NCI-H1436 (cell line): ENCODE measurements at regions not wholly inside any gene's neighbourhood (a gene's known extent, or its start where the extent isn't known, plus 50 kb on each side); places are given as distances from the start of the nearest gene placed in this dataset.
A peak's percentile ranks its signal among the peaks of the same experiment; 100 is the strongest.
"Not testable (repeated sequence)": the region's sequence is repeated elsewhere in the genome, so short reads cannot be mapped to it uniquely, and the experiment has no call there.

ENCODE experiments used
- DNase-seq: peaks from one replicate; lab custom pipeline; 2025; lab: John Stamatoyannopoulos, UW

DNA sequence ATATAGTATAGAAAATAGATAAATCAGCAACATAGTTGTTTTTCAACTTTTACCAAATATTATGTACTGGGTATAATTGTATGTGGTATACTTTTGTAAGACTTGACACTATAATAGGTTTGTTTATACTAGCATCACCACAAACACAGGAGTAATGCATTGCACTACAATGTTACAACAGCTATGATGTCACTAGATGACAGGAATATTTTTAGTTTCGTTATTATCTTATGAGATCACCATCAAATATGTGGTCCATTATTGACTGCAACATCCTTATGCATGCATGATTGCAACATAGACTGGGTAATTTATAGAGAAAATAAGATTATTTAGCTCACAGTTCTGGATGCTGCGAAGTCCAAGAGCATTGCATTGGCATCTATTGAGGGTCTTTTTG, 678.4 kb upstream of the ZNF804A start:
- DNase-seq = no peak

- DNase-seq = no peak
Observed at GRCh38 chr2:183925281-183925680, 673.0 kb upstream of the ZNF804A start.

GRCh38 chr2:183926433-183926832, 671.9 kb upstream of the ZNF804A start:
- no peak for DNase-seq

GRCh38 chr2:183927406-183928325, 670.7 kb upstream of the ZNF804A start:
- DNase-seq = no peak

DNA sequence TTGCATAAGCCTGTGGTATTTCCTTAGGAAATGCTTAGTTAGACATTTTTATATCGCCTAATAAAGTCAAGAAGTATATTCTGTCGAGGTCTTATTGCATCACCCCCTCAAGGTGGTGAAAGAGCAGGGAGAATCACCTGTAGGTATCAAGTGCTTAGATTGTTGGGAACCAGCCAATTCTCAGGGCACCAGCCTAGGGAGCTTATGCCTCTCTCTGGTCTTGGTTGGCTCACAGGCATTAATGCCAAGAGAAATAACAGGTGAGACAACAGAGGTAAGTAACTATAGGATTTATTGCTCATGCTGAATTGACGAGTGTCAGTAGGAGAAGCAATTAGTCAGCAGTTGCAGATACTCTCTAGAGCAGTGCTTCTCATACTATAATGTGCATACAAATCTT, 663.3 kb upstream of the ZNF804A start:
- DNase-seq = no peak

- no peak for DNase-seq
Observed at GRCh38 chr2:183937220-183937619, 661.1 kb upstream of the ZNF804A start.

GRCh38 chr2:183946193-183946592, 652.1 kb upstream of the ZNF804A start:
- DNase-seq = no peak

DNA sequence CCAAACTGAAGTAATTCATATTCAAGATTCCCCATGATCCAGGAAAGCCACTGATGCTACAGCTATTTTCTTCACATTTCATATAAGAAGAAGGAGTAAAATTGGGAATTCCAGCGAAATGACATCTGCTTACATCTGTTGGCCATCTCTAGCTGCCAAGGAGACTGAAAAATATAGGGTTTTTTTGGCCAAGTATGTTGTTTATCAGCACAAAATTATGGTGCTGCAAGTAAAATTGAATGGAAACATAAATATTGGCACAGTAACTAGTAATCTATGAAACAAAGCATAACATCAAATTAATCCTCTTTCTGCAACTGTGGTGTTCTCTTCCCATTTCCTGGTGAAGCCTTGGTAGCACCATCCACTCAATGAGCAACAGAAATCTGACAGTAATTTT, 649.5 kb upstream of the ZNF804A start:
- no peak for DNase-seq

DNA sequence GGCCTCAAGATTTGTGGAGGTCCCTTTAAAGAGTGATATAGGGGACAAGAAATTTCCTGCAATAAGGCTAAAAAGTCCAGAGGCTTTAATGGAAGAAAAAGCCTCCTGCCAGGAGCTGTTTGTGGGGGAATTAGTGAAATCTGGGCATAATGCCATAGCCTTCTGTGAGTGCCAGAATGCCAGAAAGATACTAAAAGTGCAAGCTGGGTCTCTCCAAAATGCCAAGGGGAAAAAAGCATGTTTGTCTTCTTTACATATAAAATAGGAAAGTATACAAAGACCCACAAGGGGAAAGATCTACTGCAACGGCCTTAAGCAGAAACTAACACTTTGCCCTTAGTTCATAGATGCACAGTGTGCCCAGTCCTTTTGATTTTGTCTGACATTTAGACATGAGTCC, 647.7 kb upstream of the ZNF804A start:
- no peak for DNase-seq

GRCh38 chr2:183951630-183952029, 646.7 kb upstream of the ZNF804A start:
- no peak for DNase-seq

GRCh38 chr2:183952741-183953140, 645.6 kb upstream of the ZNF804A start:
- DNase-seq = no peak

DNA sequence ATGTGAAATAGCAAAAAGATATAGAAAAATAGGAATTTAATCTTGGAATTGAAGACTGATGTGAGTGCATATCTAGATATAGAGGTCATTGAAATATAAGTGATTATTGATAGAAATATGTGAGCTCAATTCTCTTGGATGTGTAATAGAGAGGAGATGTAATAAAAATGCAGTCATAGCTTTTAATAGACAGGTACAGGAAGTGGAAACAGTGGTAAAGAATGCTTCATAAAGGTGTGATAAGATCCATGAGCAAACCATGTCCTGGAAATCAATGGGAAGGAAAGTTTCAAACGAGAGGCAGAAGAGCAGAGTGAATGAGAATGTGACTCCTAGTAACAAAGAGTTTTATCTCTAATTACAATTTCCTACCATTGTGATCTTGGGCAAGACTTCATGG, 634.7 kb upstream of the ZNF804A start:
- no peak for DNase-seq

GRCh38 chr2:183964565-183964964, 633.8 kb upstream of the ZNF804A start:
- DNase-seq = no peak

GRCh38 chr2:183967756-183968155, 630.6 kb upstream of the ZNF804A start:
- no peak for DNase-seq

DNA sequence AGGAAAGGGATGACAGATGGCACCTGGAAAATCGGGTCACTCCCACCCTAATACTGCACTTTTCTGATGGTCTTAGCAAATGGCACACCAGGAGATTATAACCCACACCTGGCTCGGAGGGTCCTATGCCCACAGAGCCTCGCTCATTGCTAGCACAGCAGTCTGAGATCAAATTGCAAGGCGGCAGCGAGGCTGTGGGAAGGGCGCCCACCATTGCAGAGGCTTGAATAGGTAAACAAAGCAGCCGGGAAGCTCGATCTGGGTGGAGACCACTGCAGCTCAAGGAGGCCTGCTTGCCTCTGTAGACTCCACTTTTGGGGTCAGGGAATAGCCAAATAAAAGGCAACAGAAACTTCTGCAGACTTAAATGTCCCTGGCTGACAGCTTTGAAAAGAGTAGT, 622.7 kb upstream of the ZNF804A start:
- DNase-seq = not testable (repeated sequence)

GRCh38 chr2:183984871-183985270, 613.5 kb upstream of the ZNF804A start:
- DNase-seq = no peak

- DNase-seq = no peak
Observed at GRCh38 chr2:183991968-183992367, 606.4 kb upstream of the ZNF804A start.

- no peak for DNase-seq
Observed at GRCh38 chr2:183993052-183993451, 605.3 kb upstream of the ZNF804A start.

- DNase-seq = no peak
Observed at GRCh38 chr2:183995632-183996031, 602.7 kb upstream of the ZNF804A start.

DNA sequence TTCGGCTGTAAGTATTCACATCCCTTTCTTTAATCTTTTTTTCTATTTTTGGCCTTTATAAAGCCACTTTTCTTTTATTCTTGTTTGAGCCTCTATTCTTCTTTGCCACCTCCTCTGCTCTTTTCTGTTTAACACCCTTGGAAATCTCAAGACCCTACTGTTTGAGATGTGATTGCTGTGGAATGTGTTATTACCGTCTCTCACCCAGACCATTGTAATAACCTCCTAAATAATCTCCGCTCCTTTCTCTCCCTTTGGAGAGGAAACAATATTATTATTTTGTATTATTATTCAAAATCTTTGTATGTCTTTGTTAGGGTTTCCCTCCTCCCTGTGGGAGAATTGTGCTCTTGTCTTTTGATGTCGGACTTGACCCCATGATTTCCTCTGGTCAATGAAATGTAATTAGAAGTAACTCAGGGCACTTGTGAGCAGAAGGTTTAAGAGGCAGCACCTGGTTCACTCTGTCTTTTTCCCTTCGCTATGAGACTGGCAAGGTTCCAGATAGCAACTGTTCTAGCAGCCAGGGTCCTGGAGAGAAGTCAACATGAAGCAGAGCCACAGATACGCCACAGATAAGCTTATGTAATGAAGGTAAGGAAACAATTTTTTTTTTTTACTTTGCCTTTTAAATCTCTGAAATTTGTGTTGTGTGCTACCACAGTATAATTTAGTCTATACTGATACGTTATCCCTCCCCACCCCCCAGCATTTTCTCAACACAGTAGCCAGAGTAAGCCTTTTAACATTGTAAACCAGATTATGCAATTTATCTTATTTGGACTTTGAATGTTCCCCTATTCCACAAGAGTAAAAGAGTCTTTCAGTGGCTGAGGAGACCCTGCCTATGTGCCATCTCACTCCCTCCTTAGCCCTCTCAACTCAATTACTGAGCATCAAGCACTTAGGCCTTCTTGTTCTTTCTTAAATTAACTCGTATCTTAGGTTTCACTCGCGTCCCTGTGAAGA, 601.2 kb upstream of the ZNF804A start:
- DNase-seq = peak; percentile 28

DNA sequence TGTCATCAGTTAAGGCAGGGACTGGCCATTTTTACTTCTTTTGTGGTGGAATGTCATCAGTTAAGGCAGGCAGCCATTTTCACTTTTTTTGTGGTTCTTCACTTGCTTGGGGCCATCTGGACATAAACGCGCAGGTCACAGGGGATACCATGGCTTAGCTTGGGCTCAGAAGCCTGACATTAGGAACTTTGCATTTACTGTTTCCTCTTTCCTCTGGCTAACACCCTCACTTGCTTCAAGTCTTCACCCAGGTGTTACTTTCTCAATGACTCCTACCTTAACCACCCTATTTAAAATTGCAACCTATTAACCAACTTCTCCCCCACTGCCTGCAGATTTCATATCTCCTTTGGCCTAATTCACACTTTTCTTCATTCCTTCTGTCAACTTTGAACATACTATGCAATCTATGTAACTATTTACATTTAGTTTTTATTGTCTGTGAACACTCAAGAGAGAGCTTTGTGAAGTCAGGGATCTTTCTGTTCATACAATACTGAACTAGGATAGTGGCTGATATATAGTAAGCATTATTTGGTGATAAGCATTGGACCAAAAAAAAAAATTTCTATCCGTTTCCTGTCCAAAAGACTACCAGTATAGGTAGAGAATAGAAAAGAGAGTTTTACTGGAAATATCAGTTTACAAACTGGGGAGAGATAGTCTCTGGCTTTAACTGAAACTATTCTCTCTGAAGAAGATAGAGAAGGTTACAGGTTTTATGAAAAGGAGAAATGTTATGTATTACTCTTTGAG, 600.1 kb upstream of the ZNF804A start:
- no peak for DNase-seq

DNA sequence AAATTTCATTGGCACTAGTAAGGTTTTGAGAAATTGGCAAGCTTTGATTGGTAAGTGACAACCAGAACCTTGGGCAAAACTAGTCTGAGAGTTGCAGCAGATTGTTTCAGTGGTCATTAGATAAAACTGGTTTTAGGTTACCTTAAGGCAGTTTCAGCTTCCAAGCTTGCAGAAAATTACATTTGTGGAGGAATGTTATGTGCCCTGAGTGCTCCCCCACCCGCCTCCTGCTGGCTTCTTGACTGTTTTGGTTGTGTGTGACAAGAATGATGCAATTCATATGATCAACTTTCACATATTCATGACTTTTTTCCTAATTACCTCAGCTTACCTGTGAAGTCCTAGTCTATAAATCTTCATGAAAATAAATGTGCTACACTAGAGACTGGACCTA, 599.5 kb upstream of the ZNF804A start:
- no peak for DNase-seq
